Thyroid gland (tissue), 4 donors: ENCODE measurements at regions not wholly inside any gene's neighbourhood (a gene's known extent, or its start where the extent isn't known, plus 50 kb on each side); places are given as distances from the start of the nearest gene placed in this dataset.

Source experiments
- CTCF ChIP-seq, 6 experiments: fragments of 200-600 bp in 3 of 6; fragments of 450-650 bp in 3 of 6; sonication (generic) in 3 of 6; IDR thresholded peaks; one replicate each; pipeline ENCODE4 v1.5.1; 2016 to 2019; ENCODE audit warnings: antibody characterized with exemption in 6 of 6, mild to moderate bottlenecking in 2 of 6, inconsistent platforms in 1 of 6, moderate library complexity in 1 of 6
- POLR2A ChIP-seq, 2 donors: fragments of 450-650 bp; IDR thresholded peaks; one replicate each; pipeline ENCODE4 v1.6.1; 2017; ENCODE audit warnings: antibody characterized with exemption in 2 of 2, mild to moderate bottlenecking in 2 of 2, moderate library complexity in 1 of 2

GRCh38 chr5:34529581-34530331, 126.4 kb upstream of the RAI14 start:
- TF ChIP-seq CTCF (IDR thresholded peaks at IDR 0.05) (no peak), POLR2A (IDR thresholded peaks at IDR 0.05) (no peak)
